ENCODE measurements at regions not wholly inside any gene's neighbourhood (a gene's known extent, or its start where the extent isn't known, plus 50 kb on each side); places are given as distances from the start of the nearest gene placed in this dataset.

- DNase-seq: no peak
Observed at GRCh38 chr6:15993716-15994228, 135.1 kb upstream of the MYLIP start.

GRCh38 chr6:15990179-15990578, 138.7 kb upstream of the MYLIP start:
- DNase-seq: no peak

- no peak for DNase-seq
Observed at GRCh38 chr6:15989397-15989796, 139.5 kb upstream of the MYLIP start.

- no peak for DNase-seq
Observed at GRCh38 chr6:15987569-15987968, 141.3 kb upstream of the MYLIP start.

GRCh38 chr6:15986027-15986629, 142.8 kb upstream of the MYLIP start:
- no peak for DNase-seq

- DNase-seq: no peak
Observed at GRCh38 chr6:15985379-15985959, 143.4 kb upstream of the MYLIP start.

- no peak for DNase-seq
Observed at GRCh38 chr6:15981956-15982355, 146.9 kb upstream of the MYLIP start.

- no peak for DNase-seq
Observed at GRCh38 chr6:15980801-15981200, 148.1 kb upstream of the MYLIP start.

GRCh38 chr6:15978426-15978825, 150.5 kb upstream of the MYLIP start:
- DNase-seq: no peak

- DNase-seq: no peak
Observed at GRCh38 chr6:15977050-15977449, 151.8 kb upstream of the MYLIP start.

GRCh38 chr6:15974817-15975216, 154.1 kb upstream of the MYLIP start:
- DNase-seq: no peak

- no peak for DNase-seq
Observed at GRCh38 chr6:15970517-15970916, 158.4 kb upstream of the MYLIP start.

GRCh38 chr6:15969236-15969778, 159.6 kb upstream of the MYLIP start:
- no peak for DNase-seq

GRCh38 chr6:15968519-15968918, 160.4 kb upstream of the MYLIP start:
- no peak for DNase-seq

- no peak for DNase-seq
Observed at GRCh38 chr6:15966000-15966520, 162.8 kb upstream of the MYLIP start.

- no peak for DNase-seq
Observed at GRCh38 chr6:15962449-15962764, 166.5 kb upstream of the MYLIP start.

GRCh38 chr6:15961635-15962448, 167.0 kb upstream of the MYLIP start:
- no peak for DNase-seq

- DNase-seq: no peak
Observed at GRCh38 chr6:15960740-15961634, 167.9 kb upstream of the MYLIP start.

GRCh38 chr6:15957655-15958169, 171.2 kb upstream of the MYLIP start:
- no peak for DNase-seq

GRCh38 chr6:15956205-15957106, 172.4 kb upstream of the MYLIP start:
- DNase-seq: no peak

GRCh38 chr6:15955484-15955883, 173.4 kb upstream of the MYLIP start:
- no peak for DNase-seq
